Esophagus squamous epithelium (tissue), 5 donors: ENCODE measurements at regions not wholly inside any gene's neighbourhood (a gene's known extent, or its start where the extent isn't known, plus 50 kb on each side); places are given as distances from the start of the nearest gene placed in this dataset.

Source experiments
- DNase-seq: peaks from one replicate; lab custom pipeline; 2025; lab: John Stamatoyannopoulos, UW
- H3K27ac ChIP-seq, 4 donors: fragments of 200-600 bp; sonication (generic); one replicate each; pipeline ENCODE4 v1.5.1; 2016 to 2019; ENCODE audit warnings: mild to moderate bottlenecking in 1 of 4
- H3K27me3 ChIP-seq, 4 donors: fragments of 200-600 bp; sonication (generic); 1 replicate in 3 of 4; 2 replicates in 1 of 4; pipeline versions ENCODE4 v1.5.1 to v1.6.0; 2017 to 2021; ENCODE audit warnings: antibody characterized with exemption in 1 of 4
- H3K36me3 ChIP-seq, 3 donors: fragments of 200-600 bp; sonication (generic); one replicate each; pipeline ENCODE4 v1.5.1; 2016 to 2019
- H3K4me1 ChIP-seq, 3 donors: fragments of 200-600 bp; sonication (generic); one replicate each; pipeline ENCODE4 v1.5.1; 2017 to 2019
- H3K4me3 ChIP-seq, 4 donors: fragments of 200-600 bp; sonication (generic); 1 replicate in 3 of 4; 2 replicates in 1 of 4; pipeline ENCODE4 v1.5.1; 2016 to 2019; ENCODE audit warnings: mild to moderate bottlenecking in 2 of 4, moderate library complexity in 1 of 4
- H3K9me3 ChIP-seq, 3 donors: fragments of 200-600 bp; sonication (generic); one replicate each; pipeline ENCODE4 v1.5.1; 2016 to 2019
- POLR2A ChIP-seq, 4 donors: fragments of 450-650 bp; IDR thresholded peaks; one replicate each; pipeline ENCODE4 v1.6.1; 2017; ENCODE audit warnings: antibody characterized with exemption in 4 of 4, mild to moderate bottlenecking in 4 of 4, moderate library complexity in 3 of 4
- WGBS, 2 donors: methylation state at CpG; one replicate each; pipeline ENCODE4 v1.1.5; 2018; 5-methylcytosine and 5-hydroxymethylcytosine counted together
- intact Hi-C: fragments of 100-400 bp; cut with DNase I; formaldehyde crosslinking; loops from one replicate; pipeline ENCODE4 v1.15.0; 2022
- TF ChIP-seq, protein P1 (sequence below), 6 experiments: fragments of 450-650 bp in 4 of 6; fragments of 200-600 bp in 2 of 6; sonication (generic) in 2 of 6; IDR thresholded peaks; one replicate each; pipeline ENCODE4 v1.5.1; 2016 to 2019; ENCODE audit warnings: antibody characterized with exemption in 6 of 6, mild to moderate bottlenecking in 4 of 6, moderate library complexity in 4 of 6
- donor health status: DM: yes; HTN: yes; CAD: no.

- Histone ChIP-seq H3K36me3 (no peaks in the 10 kb centered on the region), H3K4me3 (no peak overlapping the region), H3K9me3 (no peaks in the 10 kb centered on the region), H3K27ac (no peak overlapping the region), H3K27me3 (peaks cover 0 to 4% (median 0%) of the 10 kb centered on the region in 4 donors), H3K4me1 (no peaks in the 10 kb centered on the region)
- no peak for TF ChIP-seq POLR2A (IDR thresholded peaks at IDR 0.05)
- TF ChIP-seq, protein P1, sequence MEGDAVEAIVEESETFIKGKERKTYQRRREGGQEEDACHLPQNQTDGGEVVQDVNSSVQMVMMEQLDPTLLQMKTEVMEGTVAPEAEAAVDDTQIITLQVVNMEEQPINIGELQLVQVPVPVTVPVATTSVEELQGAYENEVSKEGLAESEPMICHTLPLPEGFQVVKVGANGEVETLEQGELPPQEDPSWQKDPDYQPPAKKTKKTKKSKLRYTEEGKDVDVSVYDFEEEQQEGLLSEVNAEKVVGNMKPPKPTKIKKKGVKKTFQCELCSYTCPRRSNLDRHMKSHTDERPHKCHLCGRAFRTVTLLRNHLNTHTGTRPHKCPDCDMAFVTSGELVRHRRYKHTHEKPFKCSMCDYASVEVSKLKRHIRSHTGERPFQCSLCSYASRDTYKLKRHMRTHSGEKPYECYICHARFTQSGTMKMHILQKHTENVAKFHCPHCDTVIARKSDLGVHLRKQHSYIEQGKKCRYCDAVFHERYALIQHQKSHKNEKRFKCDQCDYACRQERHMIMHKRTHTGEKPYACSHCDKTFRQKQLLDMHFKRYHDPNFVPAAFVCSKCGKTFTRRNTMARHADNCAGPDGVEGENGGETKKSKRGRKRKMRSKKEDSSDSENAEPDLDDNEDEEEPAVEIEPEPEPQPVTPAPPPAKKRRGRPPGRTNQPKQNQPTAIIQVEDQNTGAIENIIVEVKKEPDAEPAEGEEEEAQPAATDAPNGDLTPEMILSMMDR (IDR thresholded peaks at IDR 0.05), result no peak
- 69 to 78% methylated on average over 6 of the region's 6 CpGs for WGBS, 2 donors
- intact Hi-C loops, result no loop called here
- no peak for DNase-seq
Observed at GRCh38 chr5:69019668-69020375, 74.0 kb upstream of the SLC30A5 start.

GRCh38 chr5:69024241-69024651 lies 69.6 kb upstream of the SLC30A5 start:
- H3K27ac ChIP-seq, result no peak overlapping the region
- TF ChIP-seq, protein P1 (IDR thresholded peaks at IDR 0.05), result peak in 4 of 6 experiments; percentile 28 to 57 (median 40)
- TF ChIP-seq POLR2A (IDR thresholded peaks at IDR 0.05), result no peak
- no peaks in the 10 kb centered on the region for H3K36me3 ChIP-seq
- WGBS, 2 donors, result 54 to 66% methylated on average over 5 of the region's 5 CpGs
- H3K9me3 ChIP-seq, result no peaks in the 10 kb centered on the region
- no peak for DNase-seq
- peaks cover 0 to 4% (median 0%) of the 10 kb centered on the region in 4 donors for H3K27me3 ChIP-seq
- H3K4me3 ChIP-seq, result no peak overlapping the region
- intact Hi-C loops, result no loop called here
- H3K4me1 ChIP-seq, result no peaks in the 10 kb centered on the region

DNA sequence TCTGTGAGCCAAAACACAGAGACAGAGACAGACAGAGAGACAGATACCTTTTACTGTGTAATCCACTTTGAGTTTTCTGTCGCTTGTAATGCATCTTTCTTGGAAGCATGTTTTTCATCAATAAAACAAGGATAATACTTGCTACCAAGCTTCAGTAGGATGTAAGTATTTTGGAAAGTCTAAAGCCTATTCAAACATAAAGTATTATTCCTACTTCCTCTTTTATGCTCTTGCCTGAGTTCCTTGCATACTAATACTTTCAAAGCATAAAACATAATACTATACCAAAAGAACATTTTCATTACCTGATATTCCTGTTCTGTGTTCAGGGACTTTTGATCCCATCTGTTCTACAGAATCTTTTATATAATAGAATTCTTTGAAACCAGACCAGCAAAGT lies 64.5 kb upstream of the SLC30A5 start:
- H3K9me3 ChIP-seq, result no peaks in the 10 kb centered on the region
- H3K4me1 ChIP-seq, result no peaks in the 10 kb centered on the region
- TF ChIP-seq, protein P1 (IDR thresholded peaks at IDR 0.05), result no peak
- no peak for TF ChIP-seq POLR2A (IDR thresholded peaks at IDR 0.05)
- intact Hi-C loops, result no loop called here
- H3K27ac ChIP-seq, result no peak overlapping the region
- no peak overlapping the region for H3K4me3 ChIP-seq
- peaks cover 0 to 3% (median 0%) of the 10 kb centered on the region in 4 donors for H3K27me3 ChIP-seq
- 75 to 95% methylated on average over 1 of the region's 1 CpG for WGBS, 2 donors
- DNase-seq, result no peak
- no peaks in the 10 kb centered on the region for H3K36me3 ChIP-seq

DNA sequence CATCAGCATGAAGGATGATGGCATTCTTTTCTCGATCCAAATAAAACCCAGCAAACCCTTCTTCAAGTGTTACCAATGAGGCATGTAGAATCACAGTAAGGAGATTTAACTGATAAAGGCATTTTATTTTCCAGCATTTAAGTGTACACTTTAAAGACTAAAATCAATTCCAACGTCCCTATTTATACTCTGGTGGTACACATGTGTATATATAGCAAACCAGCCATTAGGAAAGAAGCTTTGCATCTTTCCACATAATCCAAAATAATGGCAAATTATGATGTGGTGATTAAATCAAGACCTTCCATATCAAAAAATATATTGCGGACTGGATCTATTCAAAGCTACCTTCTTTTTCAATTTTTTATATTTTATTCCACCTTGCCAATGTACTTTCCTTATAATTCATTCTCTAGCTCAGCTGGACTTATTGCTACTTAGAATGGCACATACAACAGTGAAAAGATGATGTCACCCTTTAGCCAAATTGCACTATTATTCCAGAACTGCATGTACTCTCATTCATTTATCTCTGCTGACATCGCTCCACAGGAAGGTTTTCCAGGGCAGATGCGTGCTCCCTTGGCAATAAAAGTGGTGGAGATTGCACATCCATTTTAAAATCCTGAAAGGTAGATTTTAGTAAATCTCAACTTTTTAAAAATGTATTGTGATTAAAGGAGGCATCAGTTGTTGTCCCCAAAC lies 63.3 kb upstream of the SLC30A5 start:
- 68 to 70% methylated on average over 5 of the region's 5 CpGs for WGBS, 2 donors
- no peaks in the 10 kb centered on the region for H3K36me3 ChIP-seq
- no peak overlapping the region for H3K27ac ChIP-seq
- no peak for DNase-seq
- no peak overlapping the region for H3K4me3 ChIP-seq
- H3K9me3 ChIP-seq, result no peaks in the 10 kb centered on the region
- H3K4me1 ChIP-seq, result no peaks in the 10 kb centered on the region
- TF ChIP-seq, protein P1 (IDR thresholded peaks at IDR 0.05), result no peak
- TF ChIP-seq POLR2A (IDR thresholded peaks at IDR 0.05), result no peak
- H3K27me3 ChIP-seq, result peaks cover 0 to 3% (median 0%) of the 10 kb centered on the region in 4 donors
- intact Hi-C loops, result no loop called here

GRCh38 chr5:69032009-69032408 lies 61.8 kb upstream of the SLC30A5 start:
- WGBS, 2 donors, result 85 to 86% methylated on average over 3 of the region's 3 CpGs

More at GRCh38 chr5:69032009-69032408, 61.8 kb upstream of the SLC30A5 start:
- no peak for DNase-seq
- no peak overlapping the region for H3K27ac ChIP-seq
- intact Hi-C loops, result no loop called here
- TF ChIP-seq, protein P1 (IDR thresholded peaks at IDR 0.05), result no peak
- H3K27me3 ChIP-seq, result peaks cover 0 to 3% (median 0%) of the 10 kb centered on the region in 4 donors
- H3K4me3 ChIP-seq, result no peak overlapping the region
- no peaks in the 10 kb centered on the region for H3K4me1 ChIP-seq
- no peaks in the 10 kb centered on the region for H3K9me3 ChIP-seq
- no peaks in the 10 kb centered on the region for H3K36me3 ChIP-seq
